ENCODE measurements at regions not wholly inside any gene's neighbourhood (a gene's known extent, or its start where the extent isn't known, plus 50 kb on each side); places are given as distances from the start of the nearest gene placed in this dataset.

- H3K4me3 ChIP-seq, result no peak overlapping the region
Measured at GRCh38 chr18:10128921-10129501, 215.2 kb downstream of the VAPA start.

DNA sequence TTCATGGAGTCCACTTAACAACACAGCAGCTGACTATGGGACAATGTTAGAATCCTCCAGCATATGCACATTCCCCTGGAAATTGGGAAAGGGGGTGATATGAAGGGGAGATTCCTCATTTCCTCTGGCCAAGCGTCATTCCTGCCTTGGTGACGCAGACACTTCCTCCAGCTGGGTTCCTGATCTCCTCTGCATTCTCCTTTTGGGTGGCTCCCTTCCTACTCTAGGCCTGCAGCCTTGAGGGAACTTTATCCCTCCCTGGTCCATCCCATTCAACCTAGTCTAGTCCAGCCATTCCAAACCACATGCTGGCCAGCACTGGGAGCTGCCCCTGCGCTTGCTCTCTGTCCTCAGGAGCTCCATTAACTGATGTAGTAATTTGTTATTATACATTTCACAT lies 216.8 kb downstream of the VAPA start:
- no peak for TF ChIP-seq CTCF (IDR thresholded peaks at IDR 0.05)
- Histone ChIP-seq H3K36me3 (no peaks in the 10 kb centered on the region), H3K4me3 (no peak overlapping the region), H3K4me1 (peaks cover 0 to 15% of the 10 kb centered on the region in 2 donors), H3K27ac (no peak overlapping the region), H3K9me3 (no peaks in the 10 kb centered on the region), H3K27me3 (no peaks in the 10 kb centered on the region)
- no peak for DNase-seq (ENCODE audit: low spot score)

More at GRCh38 chr18:10128921-10129501, 215.2 kb downstream of the VAPA start:
- no peak for DNase-seq (ENCODE audit: low spot score)
- H3K4me1 ChIP-seq, result peaks cover 0 to 15% of the 10 kb centered on the region in 2 donors
- no peaks in the 10 kb centered on the region for H3K36me3 ChIP-seq
- no peaks in the 10 kb centered on the region for H3K27me3 ChIP-seq
- no peak for TF ChIP-seq CTCF (IDR thresholded peaks at IDR 0.05)
- H3K27ac ChIP-seq, result no peak overlapping the region
- H3K9me3 ChIP-seq, result no peaks in the 10 kb centered on the region

GRCh38 chr18:10131081-10131459 lies 217.3 kb downstream of the VAPA start:
- Histone ChIP-seq H3K9me3 (no peaks in the 10 kb centered on the region), H3K36me3 (no peaks in the 10 kb centered on the region), H3K4me1 (peaks cover 0 to 15% of the 10 kb centered on the region in 2 donors), H3K27me3 (no peaks in the 10 kb centered on the region), H3K27ac (peak overlapping the region in 1 of 2 donors; percentile 16), H3K4me3 (no peak overlapping the region)
- no peak for TF ChIP-seq CTCF (IDR thresholded peaks at IDR 0.05)
- no peak for DNase-seq (ENCODE audit: low spot score)

GRCh38 chr18:10131460-10132395 lies 217.9 kb downstream of the VAPA start:
- H3K36me3 ChIP-seq, result no peaks in the 10 kb centered on the region
- no peaks in the 10 kb centered on the region for H3K27me3 ChIP-seq
- H3K4me1 ChIP-seq, result peaks cover 0 to 15% of the 10 kb centered on the region in 2 donors
- H3K9me3 ChIP-seq, result no peaks in the 10 kb centered on the region
- H3K4me3 ChIP-seq, result peak overlapping the region; percentile 28 to 40
- peak overlapping the region in 1 of 2 donors; percentile 16 for H3K27ac ChIP-seq
- DNase-seq (ENCODE audit: low spot score), result no peak
- no peak for TF ChIP-seq CTCF (IDR thresholded peaks at IDR 0.05)

GRCh38 chr18:10133516-10133915 lies 219.7 kb downstream of the VAPA start:
- Histone ChIP-seq H3K27me3 (no peaks in the 10 kb centered on the region), H3K9me3 (no peaks in the 10 kb centered on the region), H3K27ac (no peak overlapping the region), H3K36me3 (no peaks in the 10 kb centered on the region), H3K4me3 (no peak overlapping the region), H3K4me1 (peaks cover 0 to 15% of the 10 kb centered on the region in 2 donors)
- no peak for TF ChIP-seq CTCF (IDR thresholded peaks at IDR 0.05)
- DNase-seq (ENCODE audit: low spot score), result no peak
